Loucy (cell line): ENCODE measurements at regions not wholly inside any gene's neighbourhood (a gene's known extent, or its start where the extent isn't known, plus 50 kb on each side); places are given as distances from the start of the nearest gene placed in this dataset.

ENCODE experiments used
- CTCF ChIP-seq: fragments of 200-600 bp; sonication (generic); conservative IDR thresholded peaks from 2 replicates; pipeline ENCODE4 v1.5.1; 2014; ENCODE audit warnings: mild to moderate bottlenecking, antibody characterized with exemption, low read length
- EZH2phosphoT487 ChIP-seq: fragments of 200-600 bp; IDR thresholded peaks from 2 replicates; pipeline ENCODE4 v1.6.1; 2018; ENCODE audit warnings: antibody characterized with exemption, mild to moderate bottlenecking, moderate library complexity, borderline replicate concordance

GRCh38 chr6:148226284-148226683 is 116.4 kb upstream of the SASH1 start:
- TF ChIP-seq CTCF, result no peak
- no peak for TF ChIP-seq EZH2phosphoT487
